Lung (tissue), 11 donors: ENCODE measurements at regions not wholly inside any gene's neighbourhood (a gene's known extent, or its start where the extent isn't known, plus 50 kb on each side); places are given as distances from the start of the nearest gene placed in this dataset.

Experiments used
- ATAC-seq: fragments of 200-7000 bp; cut with Tn5 transposase; one replicate; pipeline ENCODE4 v1.9.1; 2020; ENCODE audit warnings: moderate number of reproducible peaks; ENCODE audit not compliant: insufficient read depth, low FRiP score
- DNase-seq, 3 donors: peaks; one replicate each; pipeline ENCODE4 v3.0.0-alpha.2; 2013 to 2017
- H3K27ac ChIP-seq, 2 donors: one replicate each; pipeline ENCODE4 v1.5.1; 2013; ENCODE audit warnings: mild to moderate bottlenecking in 2 of 2, moderate library complexity in 2 of 2, control low read depth in 1 of 2, inconsistent platforms in 1 of 2, low read depth in 1 of 2, low read length in 1 of 2
- H3K27me3 ChIP-seq, 3 donors: one replicate each; pipeline ENCODE4 v1.5.1; 2013; ENCODE audit warnings: low read length in 2 of 3; ENCODE audit not compliant: control insufficient read depth in 3 of 3, insufficient read depth in 3 of 3
- H3K36me3 ChIP-seq, 4 donors: one replicate each; pipeline ENCODE4 v1.5.1; 2013; ENCODE audit warnings: low read length in 4 of 4, mild to moderate bottlenecking in 1 of 4, moderate library complexity in 1 of 4; ENCODE audit not compliant: control insufficient read depth in 4 of 4, insufficient read depth in 4 of 4
- H3K4me1 ChIP-seq, 5 donors: one replicate each; pipeline ENCODE4 v1.5.1; 2013; ENCODE audit warnings: low read length in 5 of 5, mild to moderate bottlenecking in 2 of 5, moderate library complexity in 1 of 5; ENCODE audit not compliant: control insufficient read depth in 5 of 5, insufficient read depth in 5 of 5
- H3K4me3 ChIP-seq: one replicate; pipeline ENCODE4 v1.5.1; 2013; ENCODE audit warnings: mild to moderate bottlenecking, control low read depth, moderate library complexity
- H3K9ac ChIP-seq, 2 donors: one replicate each; pipeline ENCODE4 v1.5.1; 2013; ENCODE audit warnings: low read length in 2 of 2, control low read depth in 1 of 2; ENCODE audit not compliant: insufficient read depth in 1 of 2
- H3K9me3 ChIP-seq, 4 donors: one replicate each; pipeline ENCODE4 v1.5.1; 2013; ENCODE audit warnings: low read length in 3 of 4, mild to moderate bottlenecking in 1 of 4, moderate library complexity in 1 of 4; ENCODE audit not compliant: control insufficient read depth in 4 of 4, insufficient read depth in 3 of 4
- CTCF ChIP-seq: IDR thresholded peaks from 2 replicates; pipeline ENCODE4 v1.5.1; 2012; ENCODE audit warnings: mild to moderate bottlenecking; ENCODE audit errors: control extremely low read depth, extremely low read depth
- WGBS, 2 donors: extraction: QIAGEN DNeasy Blood & Tissue Kit; methylation state at CpG; one replicate each; pipeline ENCODE4 v1.1.7; 2013; 5-methylcytosine and 5-hydroxymethylcytosine counted together
- donor health status: control.
- donor health status: control.
- donor health status: Bipolar disorder and iron deficiency.
- donor health status: healthy.
- donor health status: DM: yes; HTN: yes; CAD: no.

- TF ChIP-seq CTCF: no peak
Observed at GRCh38 chr7:50196719-50197118, 103.7 kb upstream of the ZPBP start.

GRCh38 chr7:50190776-50191175 lies 97.7 kb upstream of the ZPBP start:
- Histone ChIP-seq H3K36me3 (no peaks in the 10 kb centered on the region), H3K9ac (no peak overlapping the region), H3K4me1 (no peaks in the 10 kb centered on the region), H3K27ac (no peak overlapping the region), H3K4me3 (no peak overlapping the region), H3K9me3 (peaks cover 0 to 11% (median 0%) of the 10 kb centered on the region in 4 donors), H3K27me3 (no peaks in the 10 kb centered on the region)
- 43 to 52% methylated on average over 1 of the region's 1 CpG for WGBS, 2 donors
- no peak for ATAC-seq
- no peak for DNase-seq
- no peak for TF ChIP-seq CTCF

More at GRCh38 chr7:50196719-50197118, 103.7 kb upstream of the ZPBP start:
- H3K27ac ChIP-seq: no peak overlapping the region
- H3K9me3 ChIP-seq: peaks cover 0 to 2% (median 0%) of the 10 kb centered on the region in 4 donors
- no peak overlapping the region for H3K4me3 ChIP-seq
- H3K36me3 ChIP-seq: no peaks in the 10 kb centered on the region
- WGBS, 2 donors: 65 to 69% methylated on average over 3 of the region's 3 CpGs
- DNase-seq (no peak), ATAC-seq (no peak)
- H3K27me3 ChIP-seq: peaks cover 0 to 3% (median 0%) of the 10 kb centered on the region in 3 donors
- no peak overlapping the region for H3K9ac ChIP-seq
- peaks cover 0 to 2% (median 0%) of the 10 kb centered on the region in 5 donors for H3K4me1 ChIP-seq

GRCh38 chr7:50189371-50189770 lies 96.3 kb upstream of the ZPBP start:
- Histone ChIP-seq H3K27ac (no peak overlapping the region), H3K36me3 (no peaks in the 10 kb centered on the region), H3K4me1 (no peaks in the 10 kb centered on the region), H3K27me3 (no peaks in the 10 kb centered on the region), H3K9me3 (peaks cover 0 to 11% (median 0%) of the 10 kb centered on the region in 4 donors), H3K9ac (no peak overlapping the region), H3K4me3 (no peak overlapping the region)
- DNase-seq: no peak
- 44 to 73% methylated on average over 2 of the region's 2 CpGs for WGBS, 2 donors
- no peak for TF ChIP-seq CTCF
- ATAC-seq: no peak

- no peak overlapping the region for H3K9ac ChIP-seq
- DNase-seq (no peak), ATAC-seq (no peak)
- no peak overlapping the region for H3K27ac ChIP-seq
- no peak overlapping the region for H3K4me3 ChIP-seq
- peaks cover 0 to 11% (median 0%) of the 10 kb centered on the region in 4 donors for H3K9me3 ChIP-seq
- H3K27me3 ChIP-seq: no peaks in the 10 kb centered on the region
- TF ChIP-seq CTCF: no peak
- WGBS, 2 donors: 78 to 88% methylated on average over 8 of the region's 8 CpGs
- H3K36me3 ChIP-seq: no peaks in the 10 kb centered on the region
- no peaks in the 10 kb centered on the region for H3K4me1 ChIP-seq
Observed at GRCh38 chr7:50185951-50186682, 93.1 kb upstream of the ZPBP start.
